GM23248 (cell line): ENCODE measurements at regions not wholly inside any gene's neighbourhood (a gene's known extent, or its start where the extent isn't known, plus 50 kb on each side); places are given as distances from the start of the nearest gene placed in this dataset.

Source experiments
- EZH2 ChIP-seq: fragments of 200-600 bp; sonication (generic); IDR thresholded peaks from 2 replicates; pipeline ENCODE4 v1.6.1; 2018; ENCODE audit warnings: antibody characterized with exemption, mild to moderate bottlenecking; ENCODE audit not compliant: insufficient read depth, poor library complexity, severe bottlenecking
- EZH2phosphoT487 ChIP-seq: fragments of 200-600 bp; sonication (generic); IDR thresholded peaks from 2 replicates; pipeline ENCODE4 v1.6.1; 2018; ENCODE audit warnings: antibody characterized with exemption, moderate library complexity, mild to moderate bottlenecking, low read depth; ENCODE audit not compliant: insufficient read depth

- no peak for TF ChIP-seq EZH2phosphoT487
- TF ChIP-seq EZH2, result no peak
These were observed 80.3 kb upstream of the FBRSL1 start for GRCh38 chr12:132409495-132410295.
